Activated CD8-positive, alpha-beta T cell treated with anti-CD3 and anti-CD28 coated beads for 36 hours (primary cell): ENCODE measurements at regions not wholly inside any gene's neighbourhood (a gene's known extent, or its start where the extent isn't known, plus 50 kb on each side); places are given as distances from the start of the nearest gene placed in this dataset.

Experiments used
- ATAC-seq: fragments of 200-7000 bp; cut with Tn5 transposase; one replicate; pipeline ENCODE4 v1.10.0; 2021; ENCODE audit warnings: mild to moderate bottlenecking, moderate library complexity
- CTCF ChIA-PET: fragments of 350-600 bp; sonication (Branson Sonifier 250); formaldehyde crosslinking; loops from one replicate; lab custom pipeline; 2021; ENCODE audit warnings: antibody characterized with exemption; lab: Charles Lee
- POLR2A ChIA-PET: fragments of 350-600 bp; sonication (Branson Sonifier 250); formaldehyde crosslinking; loops from one replicate; lab custom pipeline; 2021; ENCODE audit warnings: antibody characterized with exemption; lab: Charles Lee
- DNase-seq: peaks from one replicate; pipeline ENCODE4 v3.0.0-alpha.2; 2020
- H3K27ac Mint-ChIP-seq: one replicate; pipeline ENCODE4 v1.8.0; 2021; ENCODE audit warnings: mild to moderate bottlenecking, mixed read lengths
- H3K27me3 Mint-ChIP-seq: one replicate; pipeline ENCODE4 v1.8.0; 2021; ENCODE audit warnings: mixed read lengths
- H3K36me3 Mint-ChIP-seq: one replicate; pipeline ENCODE4 v1.8.0; 2021; ENCODE audit warnings: low read depth, mixed read lengths
- H3K4me1 Mint-ChIP-seq: one replicate; pipeline ENCODE4 v1.8.0; 2021; ENCODE audit warnings: low read depth, mixed read lengths
- H3K4me3 Mint-ChIP-seq: one replicate; pipeline ENCODE4 v1.8.0; 2021; ENCODE audit warnings: mild to moderate bottlenecking, moderate library complexity, mixed read lengths
- H3K9me3 Mint-ChIP-seq: one replicate; pipeline ENCODE4 v1.8.0; 2021; ENCODE audit warnings: mixed read lengths
- CTCF ChIP-seq: fragments of 200-600 bp; IDR thresholded peaks from one replicate; pipeline ENCODE4 v1.8.0; 2022; ENCODE audit warnings: antibody characterized with exemption, mild to moderate bottlenecking
- intact Hi-C: fragments of 100-400 bp; cut with micrococcal nuclease; formaldehyde crosslinking; loops from one replicate; pipeline ENCODE4 v1.10.0; 2022

GRCh38 chr22:48179571-48180546 is 1417.4 kb downstream of the TBC1D22A start:
- H3K4me1 Mint-ChIP-seq = no peaks in the 10 kb centered on the region
- no peak for TF ChIP-seq CTCF
- H3K36me3 Mint-ChIP-seq = no peaks in the 10 kb centered on the region
- DNase-seq (no peak), ATAC-seq (no peak)
- ChIA-PET POLR2A (no interaction called here), CTCF (no interaction called here)
- no peaks in the 10 kb centered on the region for H3K27me3 Mint-ChIP-seq
- intact Hi-C loops = no loop called here
- no peak overlapping the region for H3K4me3 Mint-ChIP-seq
- no peaks in the 10 kb centered on the region for H3K9me3 Mint-ChIP-seq
- H3K27ac Mint-ChIP-seq = no peak overlapping the region

GRCh38 chr22:48178536-48178935 is 1416.1 kb downstream of the TBC1D22A start:
- TF ChIP-seq CTCF = no peak
- Mint-ChIP-seq H3K9me3 (no peaks in the 10 kb centered on the region), H3K27me3 (no peaks in the 10 kb centered on the region), H3K27ac (no peak overlapping the region), H3K4me1 (no peaks in the 10 kb centered on the region), H3K36me3 (no peaks in the 10 kb centered on the region), H3K4me3 (no peak overlapping the region)
- CTCF ChIA-PET = no interaction called here
- POLR2A ChIA-PET = no interaction called here
- no peak for DNase-seq
- intact Hi-C loops = no loop called here
- no peak for ATAC-seq

GRCh38 chr22:48177631-48178030 is 1415.2 kb downstream of the TBC1D22A start:
- DNase-seq (no peak), ATAC-seq (no peak)
- H3K27ac Mint-ChIP-seq = no peak overlapping the region
- H3K4me1 Mint-ChIP-seq = no peaks in the 10 kb centered on the region
- no peaks in the 10 kb centered on the region for H3K9me3 Mint-ChIP-seq
- ChIA-PET CTCF (no interaction called here), POLR2A (no interaction called here)
- H3K4me3 Mint-ChIP-seq = no peak overlapping the region
- TF ChIP-seq CTCF = no peak
- no peaks in the 10 kb centered on the region for H3K27me3 Mint-ChIP-seq
- intact Hi-C loops = no loop called here
- no peaks in the 10 kb centered on the region for H3K36me3 Mint-ChIP-seq

- ATAC-seq (no peak), DNase-seq (no peak)
- POLR2A ChIA-PET = no interaction called here
- no peaks in the 10 kb centered on the region for H3K9me3 Mint-ChIP-seq
- intact Hi-C loops = no loop called here
- no peak overlapping the region for H3K27ac Mint-ChIP-seq
- H3K36me3 Mint-ChIP-seq = no peaks in the 10 kb centered on the region
- H3K27me3 Mint-ChIP-seq = no peaks in the 10 kb centered on the region
- CTCF ChIA-PET = no interaction called here
- no peak for TF ChIP-seq CTCF
- no peaks in the 10 kb centered on the region for H3K4me1 Mint-ChIP-seq
- no peak overlapping the region for H3K4me3 Mint-ChIP-seq
Measured at GRCh38 chr22:48175721-48176120, 1413.3 kb downstream of the TBC1D22A start.

- ChIA-PET POLR2A (no interaction called here), CTCF (no interaction called here)
- Mint-ChIP-seq H3K36me3 (no peaks in the 10 kb centered on the region), H3K27me3 (no peaks in the 10 kb centered on the region), H3K27ac (no peak overlapping the region), H3K4me1 (no peaks in the 10 kb centered on the region), H3K9me3 (no peaks in the 10 kb centered on the region), H3K4me3 (no peak overlapping the region)
- no peak for DNase-seq
- no peak for TF ChIP-seq CTCF
- intact Hi-C loops = no loop called here
- no peak for ATAC-seq
Measured at GRCh38 chr22:48173773-48174160, 1411.3 kb downstream of the TBC1D22A start.
